GM21390 (cell line): ENCODE measurements at regions not wholly inside any gene's neighbourhood (a gene's known extent, or its start where the extent isn't known, plus 50 kb on each side); places are given as distances from the start of the nearest gene placed in this dataset.

Experiments
- ATAC-seq: cut with Tn5 transposase; IDR thresholded peaks from one replicate; pipeline ENCODE4 v1.9.1; 2021; ENCODE audit not compliant: unreplicated experiment

DNA sequence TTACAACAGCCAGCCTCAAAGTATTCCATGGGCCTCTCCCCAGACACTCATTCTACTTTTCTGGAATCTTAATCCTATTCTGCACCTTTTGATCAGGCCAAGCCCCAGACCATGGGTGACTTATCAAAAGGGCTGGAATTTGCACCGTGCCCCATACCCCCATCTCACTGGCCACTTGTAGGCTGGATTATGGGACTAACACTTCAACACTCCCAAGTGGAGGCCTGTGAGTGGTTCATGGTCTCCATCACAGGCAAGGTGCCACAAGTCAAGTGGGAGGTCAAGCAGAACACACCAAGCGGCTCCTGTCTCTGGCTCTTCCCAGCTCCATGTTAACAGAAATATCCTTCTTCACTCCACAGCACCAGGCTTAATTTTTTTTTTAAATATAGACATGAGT is 212.3 kb upstream of the HEY2 start:
- no peak for ATAC-seq

GRCh38 chr6:125539892-125540291 is 209.5 kb upstream of the HEY2 start:
- no peak for ATAC-seq

- ATAC-seq = no peak
These were observed 204.6 kb upstream of the HEY2 start for GRCh38 chr6:125544819-125545218.

DNA sequence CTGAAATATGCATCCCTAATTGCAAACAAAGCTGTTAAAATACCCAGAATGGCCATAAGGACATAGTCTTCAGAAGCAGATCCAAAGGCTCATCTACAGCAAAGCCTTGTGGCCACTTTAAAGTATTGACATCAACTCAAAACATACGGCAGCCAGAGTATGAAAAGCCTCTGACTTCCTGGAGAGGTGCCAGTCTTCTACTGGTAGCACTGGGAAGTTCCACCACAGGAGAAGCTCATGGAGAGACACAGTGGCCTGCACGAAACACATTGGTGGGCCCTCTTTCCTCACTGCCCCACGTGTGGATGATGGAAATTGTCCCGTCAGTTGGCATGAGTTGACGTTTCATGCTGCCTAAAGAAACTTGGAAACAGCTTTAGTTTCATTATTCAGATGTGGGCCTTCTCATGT is 202.6 kb upstream of the HEY2 start:
- ATAC-seq = no peak

DNA sequence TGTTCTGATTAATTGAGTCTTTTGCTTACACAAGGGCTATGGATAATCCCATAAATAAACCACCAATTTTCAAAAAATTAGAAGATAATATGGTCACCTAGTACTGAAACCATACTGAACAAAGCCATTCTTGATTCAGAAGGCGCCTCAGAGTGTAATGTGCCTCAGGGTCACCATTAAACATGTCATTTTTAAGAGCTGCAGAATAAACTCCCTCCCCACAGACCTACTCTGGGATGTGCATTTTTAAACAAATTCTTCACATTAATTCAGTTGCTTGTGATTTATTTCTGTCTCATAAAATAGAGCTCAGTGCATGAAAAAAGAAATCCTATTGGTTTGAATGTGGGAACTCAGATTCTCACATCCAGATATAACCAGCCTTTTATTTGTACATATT is 202.1 kb upstream of the HEY2 start:
- ATAC-seq = no peak

DNA sequence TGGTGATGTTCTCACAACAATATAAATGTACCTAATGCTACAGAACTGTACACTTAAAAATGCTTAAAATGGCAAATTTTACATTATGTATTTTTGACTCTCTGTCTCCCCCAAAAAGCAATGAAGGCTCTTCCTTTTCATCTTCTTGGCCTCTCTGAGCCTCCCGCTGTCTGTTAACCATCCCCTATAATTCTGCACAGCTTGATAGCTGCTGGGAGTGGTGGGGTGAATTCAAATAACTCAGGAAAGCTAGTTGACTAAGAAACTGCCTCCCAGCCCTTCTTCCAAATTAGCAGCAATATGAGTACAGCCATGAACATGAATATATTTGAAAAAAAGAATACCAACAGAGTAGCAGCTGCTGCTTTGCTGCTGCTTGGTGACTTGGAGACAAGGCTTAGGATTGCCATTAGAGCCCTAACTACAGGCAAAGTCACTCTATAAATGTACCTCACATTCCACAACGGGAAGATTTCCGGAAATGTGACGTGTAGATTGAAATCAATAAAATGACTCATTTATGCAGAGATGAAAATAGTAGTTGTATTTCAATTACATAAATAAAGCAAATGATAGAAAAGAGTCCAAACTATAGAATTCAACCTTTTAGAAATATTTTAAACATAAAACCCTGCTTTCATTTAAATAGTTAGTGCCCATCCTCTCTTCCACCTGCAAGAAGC is 200.1 kb upstream of the HEY2 start:
- no peak for ATAC-seq

DNA sequence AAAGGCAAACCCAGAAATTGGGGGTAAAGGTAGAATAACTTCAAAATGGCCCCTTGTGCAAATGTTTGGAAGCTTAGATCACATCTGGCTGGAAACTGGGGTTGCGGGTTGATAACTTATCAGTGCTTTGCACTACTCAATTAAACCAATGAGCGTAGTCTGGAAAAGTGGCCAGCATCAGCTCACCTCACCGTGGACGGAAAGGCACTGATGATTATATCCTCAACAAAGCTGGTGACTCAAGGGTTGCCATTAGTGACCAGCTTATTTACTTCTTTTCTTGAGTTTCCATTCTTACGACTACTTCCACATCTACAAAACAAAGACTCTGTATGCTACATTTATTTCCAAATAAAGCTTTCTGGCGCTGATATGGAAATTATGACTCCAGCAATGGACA is 198.5 kb upstream of the HEY2 start:
- no peak for ATAC-seq

DNA sequence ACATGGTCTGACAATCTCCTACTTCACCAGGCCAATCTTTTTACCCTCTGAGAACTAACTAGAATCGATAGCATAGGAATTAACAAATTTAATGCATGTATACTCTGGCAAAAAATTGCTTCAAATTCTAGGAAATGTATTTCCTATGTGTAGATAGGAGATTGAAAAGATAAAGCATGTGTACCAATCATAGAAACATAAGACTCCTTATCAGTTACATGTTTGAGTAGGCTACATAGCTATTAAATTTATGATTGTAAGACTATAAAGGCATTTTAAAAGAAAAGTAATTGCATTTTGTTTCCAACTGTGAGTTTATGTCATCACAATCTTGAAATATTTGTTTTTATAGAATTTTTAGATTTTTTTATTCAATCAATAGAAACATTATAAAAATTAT is 196.6 kb upstream of the HEY2 start:
- ATAC-seq = no peak

DNA sequence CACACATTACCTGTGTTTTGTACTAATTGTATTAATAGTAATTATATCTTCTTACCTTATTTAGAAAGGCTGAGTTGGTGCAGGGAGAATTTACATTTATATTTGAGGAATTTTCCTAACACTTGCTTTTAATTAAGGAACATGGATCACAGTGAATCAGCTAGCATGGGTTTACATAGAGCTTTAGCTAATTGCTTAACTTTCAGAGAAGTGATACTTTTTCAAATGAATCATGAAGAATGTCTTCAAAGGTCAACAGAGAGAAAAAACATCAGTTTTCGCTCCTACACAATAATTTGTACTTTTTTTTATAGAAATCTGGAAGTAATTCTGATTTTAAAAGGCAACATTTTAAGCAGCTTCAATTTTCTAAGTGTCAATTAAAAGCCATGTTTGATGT is 195.0 kb upstream of the HEY2 start:
- ATAC-seq = no peak

DNA sequence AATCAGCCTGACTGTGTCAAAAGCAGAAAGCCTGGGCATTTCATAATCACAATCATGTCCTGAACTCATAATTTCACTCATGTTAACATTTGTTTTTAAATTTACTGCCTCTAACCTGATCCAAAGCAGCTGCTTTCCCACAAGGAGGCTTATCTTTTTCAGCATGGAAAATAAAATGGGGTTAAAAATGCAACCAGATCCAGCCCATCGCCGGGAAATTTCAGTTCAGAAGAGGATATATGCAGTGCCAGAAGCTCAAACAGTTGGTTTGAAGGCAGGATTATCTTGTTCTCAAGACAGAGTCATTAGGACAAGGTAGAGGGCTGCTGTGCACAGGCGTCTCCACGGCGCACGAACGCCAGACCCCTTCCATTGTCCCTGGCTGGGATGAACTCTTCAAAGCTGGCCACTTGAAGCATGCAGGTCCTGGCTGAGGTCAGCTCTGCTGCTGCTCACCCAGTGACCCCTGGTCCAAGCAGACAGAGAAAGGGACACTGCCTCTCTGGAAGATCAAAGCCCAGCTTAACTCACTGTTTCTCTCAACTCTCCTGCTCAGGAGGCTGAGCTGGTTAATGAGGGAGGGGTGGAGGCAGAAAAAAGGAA is 191.1 kb upstream of the HEY2 start:
- no peak for ATAC-seq

- ATAC-seq = no peak
These were observed 190.5 kb upstream of the HEY2 start for GRCh38 chr6:125558907-125559306.

DNA sequence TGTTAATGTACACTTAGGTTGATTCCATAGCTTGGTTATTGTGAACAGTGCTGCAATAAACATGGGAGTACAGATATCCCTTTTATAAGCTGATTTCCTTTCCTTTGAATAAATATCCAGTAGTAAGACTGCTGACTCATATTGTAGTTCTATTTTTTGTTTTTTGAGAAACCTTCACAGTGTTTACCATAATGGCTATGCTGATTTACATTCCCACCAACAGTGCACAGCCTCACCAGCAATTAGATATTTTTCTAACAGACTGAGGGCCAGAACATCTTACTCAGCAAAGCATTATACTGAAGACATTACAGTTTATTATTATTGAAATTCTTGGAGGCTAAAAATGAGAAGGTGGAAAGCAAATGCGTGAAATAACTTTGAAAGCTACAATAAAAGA is 187.3 kb upstream of the HEY2 start:
- ATAC-seq = no peak

DNA sequence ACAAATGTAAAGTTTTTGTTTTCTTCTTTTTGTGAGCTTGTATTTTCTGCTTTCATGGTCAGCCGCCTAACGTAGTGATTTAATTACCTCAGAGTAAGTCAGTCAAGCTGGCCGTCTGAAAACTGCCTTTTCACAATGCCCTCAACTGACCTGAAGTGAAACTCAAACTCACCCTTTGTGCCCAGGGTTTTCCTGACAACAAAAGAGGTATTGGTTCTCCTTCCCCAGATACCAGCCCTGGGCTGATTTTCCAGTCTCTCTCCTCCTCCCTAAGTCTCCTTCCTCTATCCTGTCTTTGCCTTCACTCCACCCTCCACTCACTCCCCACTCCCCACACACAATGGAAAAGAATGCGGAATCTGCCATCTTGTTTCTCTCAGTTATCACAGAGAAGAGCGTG is 184.5 kb upstream of the HEY2 start:
- ATAC-seq = no peak

- no peak for ATAC-seq
These were observed 182.0 kb upstream of the HEY2 start for GRCh38 chr6:125567407-125567806.

DNA sequence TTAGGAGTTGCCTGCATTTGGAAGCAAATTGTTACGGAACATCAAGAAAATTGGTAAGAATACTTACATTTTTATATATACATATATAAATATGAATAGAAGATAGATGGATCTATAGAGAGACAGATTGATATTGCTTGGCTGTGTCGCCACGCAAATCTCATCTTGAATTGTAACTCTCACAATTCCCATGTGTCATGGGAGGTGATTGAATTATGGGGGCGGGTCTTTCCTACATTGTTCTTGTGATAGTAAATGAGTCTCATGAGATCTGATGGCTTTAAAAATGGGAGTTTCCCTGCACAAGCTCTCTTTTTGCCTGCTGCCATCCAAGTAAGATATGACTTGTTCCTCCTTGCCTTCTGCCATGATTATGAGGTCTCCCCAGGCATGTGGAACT is 180.8 kb upstream of the HEY2 start:
- ATAC-seq = no peak

DNA sequence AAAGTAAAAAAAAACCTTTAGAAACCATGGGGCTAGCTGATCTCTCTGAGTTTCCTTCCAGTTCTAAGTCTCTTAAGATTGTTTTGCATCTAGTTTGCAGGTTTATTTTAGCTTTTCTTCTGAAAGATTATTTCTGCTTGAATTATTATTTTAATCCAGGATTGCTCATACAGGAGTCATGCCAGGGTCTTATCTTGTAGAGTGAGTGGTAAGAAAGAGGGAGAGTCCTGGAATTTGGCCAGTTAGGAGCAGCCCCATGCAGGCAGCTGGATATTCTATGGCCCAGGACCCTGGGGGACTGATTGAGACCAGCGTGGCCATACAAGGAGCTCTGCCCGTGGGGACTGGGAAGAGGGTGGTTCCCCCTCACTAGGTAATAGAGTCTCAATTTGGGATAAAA is 178.9 kb upstream of the HEY2 start:
- ATAC-seq = no peak

DNA sequence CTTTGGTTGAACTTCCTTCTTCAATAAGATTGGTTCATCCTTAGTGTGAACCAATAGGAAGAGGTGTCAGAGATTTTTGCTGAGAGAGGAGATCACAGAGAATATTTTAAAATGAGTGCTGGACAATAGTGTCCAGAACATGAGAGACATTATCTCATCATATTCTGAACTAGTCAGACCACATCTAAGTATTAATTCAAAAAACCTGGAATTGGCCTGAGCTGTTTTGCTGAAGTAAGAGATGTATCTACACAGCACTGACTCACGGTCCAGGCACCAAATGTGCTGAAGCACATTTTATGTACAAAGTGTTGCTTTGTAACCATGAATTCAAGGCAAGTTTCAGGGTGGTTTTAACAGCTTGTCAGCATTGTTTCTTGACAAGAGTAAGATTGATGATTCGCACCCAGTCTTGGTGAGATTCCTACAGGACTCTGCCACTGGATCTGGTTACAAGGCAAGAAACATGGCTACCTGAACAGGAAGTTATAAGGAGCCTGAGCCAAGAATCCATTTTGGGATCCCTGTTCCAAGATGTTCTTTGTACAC is 178.2 kb upstream of the HEY2 start:
- no peak for ATAC-seq

DNA sequence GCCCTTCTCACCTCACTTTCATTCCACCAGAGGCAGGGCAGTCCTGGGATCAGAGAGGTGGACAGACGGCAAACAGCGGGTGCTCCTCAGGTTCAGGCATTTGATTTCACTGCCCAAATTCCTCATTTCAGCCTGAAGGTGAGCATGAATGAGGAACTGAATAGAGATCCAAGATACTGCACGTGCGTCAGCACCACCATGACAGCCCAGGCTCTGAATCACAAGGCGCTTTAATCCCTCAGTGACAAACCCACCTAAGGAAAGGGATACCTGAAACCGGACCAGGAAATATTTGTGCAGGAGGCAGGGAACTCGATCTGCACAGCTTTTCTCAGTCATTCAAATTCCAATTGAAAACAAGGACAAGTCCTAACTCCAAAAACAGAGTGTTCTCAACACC is 174.8 kb upstream of the HEY2 start:
- no peak for ATAC-seq

GRCh38 chr6:125577124-125577662 is 172.2 kb upstream of the HEY2 start:
- no peak for ATAC-seq

DNA sequence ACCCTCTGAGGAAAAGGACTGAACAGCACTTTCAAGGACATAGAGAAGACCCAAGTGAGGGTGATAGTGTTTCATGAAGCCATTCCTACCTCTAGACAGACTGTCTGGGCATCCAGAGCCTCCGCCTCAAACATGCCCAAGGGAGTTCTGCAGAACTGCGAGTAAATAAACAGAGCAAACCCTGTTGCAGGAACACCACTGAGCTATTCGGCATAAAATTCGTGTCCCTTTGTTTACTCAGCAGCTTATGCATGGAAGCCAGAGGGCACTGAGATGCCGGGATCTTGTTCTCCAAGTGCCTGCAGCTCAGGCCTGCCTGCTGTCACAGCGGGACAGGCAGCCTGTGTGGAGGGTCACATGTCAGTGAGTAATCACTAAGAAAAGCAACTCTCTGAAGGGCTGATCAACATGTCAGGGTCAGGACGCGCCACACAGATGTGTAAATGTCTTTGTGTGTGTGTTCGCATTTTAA is 164.9 kb upstream of the HEY2 start:
- ATAC-seq = no peak

DNA sequence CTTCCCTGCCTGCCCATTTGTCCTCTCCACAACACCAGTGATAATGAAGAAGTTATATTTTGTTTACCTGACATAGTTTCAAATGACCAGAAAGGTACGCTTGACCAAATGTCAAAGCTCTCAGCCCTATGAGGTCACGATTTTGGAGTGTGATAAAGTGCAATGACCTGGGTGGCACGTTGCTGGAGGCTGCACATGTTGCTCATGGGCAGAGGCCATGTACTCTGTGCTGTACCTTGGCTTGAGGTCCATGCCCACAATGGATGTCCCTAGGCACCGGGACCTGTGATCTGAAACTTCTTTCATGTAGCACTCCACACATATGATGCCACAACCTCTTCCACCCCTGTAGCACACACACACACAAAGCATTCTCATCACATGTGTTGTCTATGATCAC is 164.0 kb upstream of the HEY2 start:
- ATAC-seq = no peak

GRCh38 chr6:125586074-125586473 is 163.4 kb upstream of the HEY2 start:
- no peak for ATAC-seq
